H1 (cell line): ENCODE measurements at regions not wholly inside any gene's neighbourhood (a gene's known extent, or its start where the extent isn't known, plus 50 kb on each side); places are given as distances from the start of the nearest gene placed in this dataset.

Experiments
- CTCF ChIA-PET: fragments of 300-600 bp; sonication (Branson Sonifier 250); formaldehyde crosslinking; loops from one replicate; lab custom pipeline; 2021; ENCODE audit not compliant: partially characterized antibody; lab: Charles Lee
- POLR2A ChIA-PET: fragments of 300-600 bp; sonication (Branson Sonifier 250); formaldehyde crosslinking; loops from one replicate; lab custom pipeline; 2021; ENCODE audit warnings: inconsistent platforms; ENCODE audit not compliant: partially characterized antibody; lab: Charles Lee
- DNase-seq, 2 experiments: peaks; one replicate each; pipeline versions ENCODE4 v3.0.0 to v3.0.0-alpha.2; 2010 to 2022; ENCODE audit warnings: low spot score in 2 of 2, low read depth in 1 of 2, mixed read lengths in 1 of 2
- FAIRE-seq: peaks from 2 replicates; lab custom pipeline; 2011; peaks lifted over from hg19 to GRCh38; lab: Jason Lieb, UNC
- H2AFZ ChIP-seq: 2 replicates; pipeline ENCODE4 v1.8.1; 2012; ENCODE audit warnings: low read length, inconsistent platforms
- H2AK5ac ChIP-seq: 2 replicates; pipeline ENCODE4 v1.6.1; 2013; ENCODE audit warnings: low read depth, low read length
- H2BK120ac ChIP-seq: replicated peaks from 2 replicates; pipeline ENCODE3; 2013; ENCODE audit warnings: low read depth, low read length, inconsistent platforms
- H2BK12ac ChIP-seq: 2 replicates; pipeline ENCODE4 v1.6.1; 2013; ENCODE audit warnings: low read depth, low read length
- H2BK15ac ChIP-seq: 2 replicates; pipeline ENCODE4 v1.6.1; 2013; ENCODE audit warnings: low read length
- H2BK20ac ChIP-seq: 2 replicates; pipeline ENCODE4 v1.6.1; 2013; ENCODE audit warnings: low read length
- H2BK5ac ChIP-seq: 2 replicates; pipeline ENCODE4 v1.6.1; 2013; ENCODE audit warnings: low read depth, low read length
- H3K14ac ChIP-seq: 2 replicates; pipeline ENCODE4 v1.6.1; 2013; ENCODE audit warnings: inconsistent platforms; ENCODE audit not compliant: insufficient read length
- H3K18ac ChIP-seq: 2 replicates; pipeline ENCODE4 v1.6.1; 2013; ENCODE audit warnings: low read length; ENCODE audit errors: extremely low read depth
- H3K23ac ChIP-seq: 2 replicates; pipeline ENCODE4 v1.6.1; 2013; ENCODE audit warnings: inconsistent platforms; ENCODE audit not compliant: insufficient read length
- H3K23me2 ChIP-seq: 2 replicates; pipeline ENCODE4 v1.6.1; 2013; ENCODE audit warnings: low read depth, low read length
- H3K27ac ChIP-seq: 2 replicates; pipeline ENCODE4 v1.6.1; 2011; ENCODE audit warnings: low read depth, low read length, inconsistent platforms
- H3K27me3 ChIP-seq, 4 experiments: replicated peaks in 1 of 4; 1 replicate in 1 of 4; 2 replicates in 3 of 4; pipeline versions ENCODE4 v1.6.1 to v1.8.1; 2011 to 2013; ENCODE audit warnings: low read length in 3 of 4, mild to moderate bottlenecking in 3 of 4, inconsistent platforms in 2 of 4, mixed read lengths in 2 of 4, moderate library complexity in 1 of 4; ENCODE audit not compliant: control insufficient read depth in 3 of 4, insufficient read depth in 3 of 4; ENCODE audit errors: extremely low read depth in 1 of 4
- H3K36me3 ChIP-seq, 4 experiments: 2 replicates each; pipeline versions ENCODE4 v1.6.1 to v1.8.1; 2011 to 2013; ENCODE audit warnings: mild to moderate bottlenecking in 4 of 4, low read length in 3 of 4, moderate library complexity in 2 of 4, control low read depth in 1 of 4, inconsistent platforms in 1 of 4; ENCODE audit not compliant: insufficient read depth in 4 of 4, control insufficient read depth in 2 of 4
- H3K4ac ChIP-seq: replicated peaks from 2 replicates; pipeline ENCODE3; 2013; ENCODE audit warnings: low read length, low read depth, mixed read lengths, inconsistent platforms; ENCODE audit not compliant: insufficient read length
- H3K4me1 ChIP-seq, 4 experiments: replicated peaks in 1 of 4; 1 replicate in 1 of 4; 2 replicates in 3 of 4; pipeline versions ENCODE4 v1.6.1 to v1.8.1; 2011 to 2013; ENCODE audit warnings: low read length in 3 of 4, inconsistent platforms in 2 of 4, mixed read lengths in 1 of 4; ENCODE audit not compliant: insufficient read depth in 4 of 4, control insufficient read depth in 3 of 4
- H3K4me2 ChIP-seq, 2 experiments: 2 replicates each; pipeline versions ENCODE4 v1.6.1 to v1.8.1; 2011 to 2013; ENCODE audit warnings: low read depth in 2 of 2, low read length in 2 of 2, control low read depth in 1 of 2, inconsistent platforms in 1 of 2, mild to moderate bottlenecking in 1 of 2; ENCODE audit not compliant: insufficient read depth in 1 of 2
- H3K4me3 ChIP-seq, 4 experiments: fragments of 200-600, 300-600 bp in 1 of 4; sonication (generic), shearing (Covaris generic), sonication (Bioruptor Twin) in 1 of 4; 2 replicates each; pipeline versions ENCODE4 v1.5.1 to v1.8.1; 2011 to 2016; ENCODE audit warnings: low read length in 4 of 4, low read depth in 3 of 4, control low read depth in 2 of 4, inconsistent platforms in 2 of 4, mild to moderate bottlenecking in 2 of 4, mixed read lengths in 1 of 4, moderate library complexity in 1 of 4; ENCODE audit not compliant: insufficient read depth in 2 of 4; ENCODE audit errors: extremely low read depth in 1 of 4
- H3K56ac ChIP-seq: replicated peaks from 2 replicates; pipeline ENCODE3; 2013; ENCODE audit warnings: low read depth, mild to moderate bottlenecking, mixed read lengths, low read length, inconsistent platforms; ENCODE audit not compliant: insufficient read length
- H3K79me1 ChIP-seq: 2 replicates; pipeline ENCODE4 v1.6.1; 2013; ENCODE audit warnings: low read depth, low read length, control low read depth
- H3K79me2 ChIP-seq, 2 experiments: 2 replicates each; pipeline versions ENCODE4 v1.6.1 to v1.8.1; 2012 to 2013; ENCODE audit warnings: low read length in 2 of 2, mild to moderate bottlenecking in 2 of 2, inconsistent platforms in 1 of 2; ENCODE audit not compliant: insufficient read depth in 2 of 2, control insufficient read depth in 1 of 2
- H3K9ac ChIP-seq, 4 experiments: replicated peaks in 1 of 4; 1 replicate in 1 of 4; 2 replicates in 3 of 4; pipeline versions ENCODE4 v1.6.1 to v1.8.1; 2011 to 2013; ENCODE audit warnings: low read depth in 3 of 4, low read length in 3 of 4, control low read depth in 2 of 4, mild to moderate bottlenecking in 2 of 4, moderate library complexity in 2 of 4, inconsistent platforms in 1 of 4; ENCODE audit errors: extremely low read depth in 1 of 4
- H3K9me3 ChIP-seq, 2 experiments: 2 replicates each; pipeline versions ENCODE4 v1.6.1 to v1.8.1; 2012 to 2013; ENCODE audit warnings: mild to moderate bottlenecking in 2 of 2, moderate library complexity in 2 of 2, control low read depth in 1 of 2, inconsistent platforms in 1 of 2, low read depth in 1 of 2, low read length in 1 of 2, mixed read lengths in 1 of 2; ENCODE audit not compliant: insufficient read depth in 2 of 2
- H4K20me1 ChIP-seq, 2 experiments: replicated peaks in 1 of 2; 2 replicates each; pipeline versions ENCODE3 to v1.8.1; 2011 to 2013; ENCODE audit warnings: inconsistent platforms in 2 of 2, low read length in 2 of 2, mild to moderate bottlenecking in 1 of 2; ENCODE audit not compliant: insufficient read depth in 2 of 2, control insufficient read depth in 1 of 2
- H4K5ac ChIP-seq: 2 replicates; pipeline ENCODE4 v1.6.1; 2013; ENCODE audit warnings: low read length, low read depth, mixed read lengths, inconsistent platforms; ENCODE audit not compliant: insufficient read length
- H4K8ac ChIP-seq: 2 replicates; pipeline ENCODE4 v1.8.0; 2013; ENCODE audit warnings: mild to moderate bottlenecking, moderate library complexity, low read length, inconsistent platforms; ENCODE audit not compliant: insufficient read depth; ENCODE audit errors: extremely low read depth
- H4K91ac ChIP-seq: replicated peaks from 2 replicates; pipeline ENCODE3; 2013; ENCODE audit warnings: low read length, mixed read lengths, inconsistent platforms; ENCODE audit not compliant: insufficient read length
- CBX8 ChIP-seq: fragments of 300-800, 300-1000 bp; sonication (generic); IDR thresholded peaks from 2 replicates; pipeline ENCODE4 v1.7.1; 2016; ENCODE audit warnings: low read depth, low read length, borderline replicate concordance
- CEBPB ChIP-seq: IDR thresholded peaks from 2 replicates; pipeline ENCODE4 v1.6.1; 2012; ENCODE audit warnings: low read depth, low read length
- CHD2 ChIP-seq: IDR thresholded peaks from 2 replicates; pipeline ENCODE4 v1.6.1; 2012; ENCODE audit warnings: low read length, improper control_type of control experiment
- GABPA ChIP-seq: IDR thresholded peaks from 2 replicates; pipeline ENCODE4 v1.6.1; 2011; ENCODE audit warnings: mild to moderate bottlenecking, low read length, moderate library complexity, borderline replicate concordance; ENCODE audit not compliant: insufficient read depth
- KDM4A ChIP-seq: IDR thresholded peaks from one replicate; pipeline ENCODE4 v1.7.1; 2012; ENCODE audit warnings: low read depth, mild to moderate bottlenecking, moderate library complexity, low read length, inconsistent platforms; ENCODE audit not compliant: severe bottlenecking
- RAD21 ChIP-seq, 2 experiments: IDR thresholded peaks in 1 of 2; conservative IDR thresholded peaks in 1 of 2; 2 replicates each; pipeline ENCODE4 v1.6.1; 2011; ENCODE audit warnings: low read depth in 2 of 2, low read length in 2 of 2, improper control_type of control experiment in 1 of 2, inconsistent platforms in 1 of 2, mild to moderate bottlenecking in 1 of 2, moderate library complexity in 1 of 2
- RBBP5 ChIP-seq: IDR thresholded peaks from 2 replicates; pipeline ENCODE4 v1.7.1; 2012; ENCODE audit warnings: low read depth, mild to moderate bottlenecking, inconsistent platforms, low read length, moderate library complexity, borderline replicate concordance
- RFX5 ChIP-seq: IDR thresholded peaks from 2 replicates; pipeline ENCODE4 v1.6.1; 2011; ENCODE audit warnings: low read depth, low read length, improper control_type of control experiment, borderline replicate concordance
- SP2 ChIP-seq: IDR thresholded peaks from 2 replicates; pipeline ENCODE4 v1.6.1; 2012; ENCODE audit warnings: mild to moderate bottlenecking, low read length, inconsistent platforms
- TAF7 ChIP-seq: optimal IDR thresholded peaks from 2 replicates; pipeline ENCODE3; 2011; ENCODE audit warnings: low read depth, mild to moderate bottlenecking, inconsistent platforms, low read length, moderate library complexity, borderline replicate concordance
- WGBS, 2 experiments: shearing (Covaris generic) in 1 of 2; methylation state at CpG; one replicate each; pipeline versions ENCODE4 v1.1.6 to v1.1.7; 2013 to 2015; ENCODE audit warnings: low lambda C conversion rate in 2 of 2, mixed read lengths in 2 of 2, inconsistent platforms in 1 of 2, low coverage in 1 of 2, missing lambda C conversion rate in 1 of 2; ENCODE audit not compliant: insufficient replicate concordance in 2 of 2, insufficient coverage in 1 of 2, insufficient read length in 1 of 2; ENCODE audit errors: extremely low coverage in 1 of 2, missing lambda C conversion rate in 1 of 2; 5-methylcytosine and 5-hydroxymethylcytosine counted together
- TF ChIP-seq, protein P1 (sequence below): IDR thresholded peaks from 2 replicates; pipeline ENCODE4 v1.6.1; 2011; ENCODE audit warnings: low read length, improper control_type of control experiment

DNA sequence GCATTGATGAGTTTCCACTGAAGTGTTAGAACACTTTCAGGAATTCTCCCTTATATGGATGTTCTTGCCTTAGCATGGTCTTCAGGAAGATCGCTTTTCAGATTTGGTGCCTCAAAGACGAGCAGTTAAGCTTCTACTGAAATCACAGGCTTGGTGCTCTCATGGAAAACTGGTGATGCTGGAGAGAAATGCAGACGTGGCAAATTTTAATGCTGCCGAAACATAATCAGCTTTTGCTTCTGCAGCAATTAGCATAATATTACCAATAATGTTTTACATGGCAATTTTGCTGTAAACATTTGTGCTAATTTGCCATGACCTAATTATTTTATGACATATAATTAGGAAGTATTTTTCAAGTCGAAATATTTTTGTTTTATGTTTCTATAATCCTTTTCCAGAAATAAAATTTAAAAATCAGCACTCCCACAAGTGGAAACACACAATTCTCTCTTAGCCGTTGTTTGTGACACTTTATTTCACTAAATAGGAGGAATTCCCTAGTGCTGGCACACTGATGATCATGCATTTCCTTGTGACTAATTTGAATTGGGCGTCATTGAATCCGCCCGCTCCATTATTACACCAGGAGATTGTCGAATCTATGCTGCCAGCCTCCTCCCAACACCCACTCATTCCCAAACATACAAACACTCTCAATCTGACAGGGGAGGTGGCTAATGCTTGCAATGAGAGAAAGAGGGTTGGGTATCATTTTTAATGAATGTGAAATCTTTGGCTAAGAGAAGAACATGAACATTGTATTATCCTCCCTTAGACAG is 506.8 kb upstream of the PPP2R3A start:
- Histone ChIP-seq H3K14ac (no peak overlapping the region), H3K27me3 (no peaks in the 10 kb centered on the region), H3K4ac (no peak overlapping the region), H2AFZ (no peak overlapping the region), H3K27ac (no peak overlapping the region), H3K79me1 (no peaks in the 10 kb centered on the region), H4K8ac (no peak overlapping the region), H2BK5ac (no peak overlapping the region), H4K5ac (no peak overlapping the region), H3K18ac (no peak overlapping the region), H2AK5ac (no peak overlapping the region), H4K20me1 (no peaks in the 10 kb centered on the region), H3K79me2 (no peaks in the 10 kb centered on the region), H2BK20ac (no peak overlapping the region), H4K91ac (no peak overlapping the region), H2BK12ac (no peak overlapping the region), H2BK15ac (no peak overlapping the region), H2BK120ac (no peak overlapping the region), H3K9ac (no peak overlapping the region), H3K56ac (no peak overlapping the region), H3K9me3 (peaks cover 3 to 6% of the 10 kb centered on the region in 2 experiments; a peak in 2 of 4 replicates), H3K23ac (no peak overlapping the region), H3K36me3 (no peaks in the 10 kb centered on the region), H3K4me1 (peaks cover 0 to 5% (median 1%) of the 10 kb centered on the region in 4 experiments; a peak in 2 of 7 replicates), H3K4me3 (no peak overlapping the region), H3K4me2 (no peak overlapping the region), H3K23me2 (no peaks in the 10 kb centered on the region; the same call in 1 of the 2 replicates)
- POLR2A ChIA-PET, result no interaction called here
- TF ChIP-seq SP2 (no peak), RBBP5 (no peak), KDM4A (no peak), CBX8 (no peak), RFX5 (no peak), CHD2 (no peak), RAD21 (IDR thresholded peaks at IDR 0.05 in 1 of 2, conservative IDR thresholded peaks at IDR 0.05 in 1 of 2; ENCODE audit: low read depth in 2 of 2, low read length in 2 of 2) (no peak), GABPA (no peak), CEBPB (no peak), TAF7 (no peak)
- TF ChIP-seq, protein P1, sequence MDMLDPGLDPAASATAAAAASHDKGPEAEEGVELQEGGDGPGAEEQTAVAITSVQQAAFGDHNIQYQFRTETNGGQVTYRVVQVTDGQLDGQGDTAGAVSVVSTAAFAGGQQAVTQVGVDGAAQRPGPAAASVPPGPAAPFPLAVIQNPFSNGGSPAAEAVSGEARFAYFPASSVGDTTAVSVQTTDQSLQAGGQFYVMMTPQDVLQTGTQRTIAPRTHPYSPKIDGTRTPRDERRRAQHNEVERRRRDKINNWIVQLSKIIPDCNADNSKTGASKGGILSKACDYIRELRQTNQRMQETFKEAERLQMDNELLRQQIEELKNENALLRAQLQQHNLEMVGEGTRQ, result no peak
- DNase-seq (no peak), FAIRE-seq (no peak)
- CTCF ChIA-PET, result interaction anchor here (0.7 kb wide), 1 partner anchor 13 kb away, joined by 3 read pairs; no protein-coding TSS in a partner anchor
- WGBS, 2 experiments, result 86% methylated on average over 10 of the region's 10 CpGs; no CpG with 5 or more reads in 1 of the 2 experiments
